Calu3 (cell line): ENCODE measurements at regions not wholly inside any gene's neighbourhood (a gene's known extent, or its start where the extent isn't known, plus 50 kb on each side); places are given as distances from the start of the nearest gene placed in this dataset.
"Not testable (repeated sequence)": the region's sequence is repeated elsewhere in the genome, so short reads cannot be mapped to it uniquely, and the experiment has no call there.

ENCODE experiments used
- BruUV-seq: library from RNA; stranded (reverse); fragments of 400-500 nt; replicated peaks from 2 replicates; lab custom pipeline; 2021; lab: Mats Ljungman, UMichigan
- CTCF ChIA-PET: fragments of 300-600 bp; sonication (Branson Sonifier 250); formaldehyde crosslinking; loops from one replicate; lab custom pipeline; 2022; ENCODE audit warnings: antibody characterized with exemption; lab: Charles Lee
- DNase-seq: peaks from one replicate; pipeline ENCODE4 v3.0.0; 2022
- H3K27ac Mint-ChIP-seq: one replicate; pipeline ENCODE4 v1.8.0; 2022; ENCODE audit warnings: mixed read lengths; ENCODE audit not compliant: unreplicated experiment
- H3K27me3 Mint-ChIP-seq: one replicate; pipeline ENCODE4 v1.8.0; 2022; ENCODE audit warnings: mixed read lengths; ENCODE audit not compliant: unreplicated experiment
- H3K36me3 Mint-ChIP-seq: one replicate; pipeline ENCODE4 v1.8.0; 2022; ENCODE audit warnings: mild to moderate bottlenecking, moderate library complexity, mixed read lengths; ENCODE audit not compliant: insufficient read depth, unreplicated experiment
- H3K4me1 Mint-ChIP-seq: one replicate; pipeline ENCODE4 v1.8.0; 2022; ENCODE audit warnings: mild to moderate bottlenecking, low read depth, mixed read lengths; ENCODE audit not compliant: unreplicated experiment
- H3K4me3 Mint-ChIP-seq: one replicate; pipeline ENCODE4 v1.8.0; 2022; ENCODE audit warnings: mild to moderate bottlenecking, low read depth, moderate library complexity, mixed read lengths; ENCODE audit not compliant: unreplicated experiment
- H3K9me3 Mint-ChIP-seq: one replicate; pipeline ENCODE4 v1.8.0; 2022; ENCODE audit warnings: low read depth, mixed read lengths; ENCODE audit not compliant: unreplicated experiment
- intact Hi-C: fragments of 100-400 bp; cut with micrococcal nuclease; formaldehyde crosslinking; loops from one replicate; pipeline ENCODE4 v1.10.0; 2022; ENCODE audit not compliant: unreplicated experiment
- TF ChIP-seq, protein P1 (sequence below): fragments of 200-600 bp; IDR thresholded peaks from one replicate; pipeline ENCODE4 v1.8.0; 2022; ENCODE audit warnings: antibody characterized with exemption; ENCODE audit not compliant: unreplicated experiment

DNA sequence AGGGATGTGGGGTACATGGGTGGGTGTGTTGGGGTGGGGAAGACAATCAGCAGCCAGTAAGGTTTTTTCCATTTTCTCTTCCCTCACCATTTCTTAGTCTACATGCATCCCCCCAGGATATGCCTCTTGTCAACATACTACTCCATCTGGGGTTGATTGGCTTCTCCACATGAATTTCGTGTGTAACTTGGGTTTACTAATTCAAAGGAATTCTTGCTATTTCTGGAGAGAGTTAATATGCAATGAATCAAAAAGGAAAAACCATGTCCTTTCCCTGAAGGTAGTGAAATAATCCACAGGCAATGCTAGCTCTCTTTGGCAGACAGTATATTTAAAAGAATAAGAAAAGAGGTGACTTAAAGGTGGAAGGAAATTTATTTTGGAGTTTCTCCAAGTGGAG, 198.4 kb downstream of the EBLN2 start:
- TF ChIP-seq, protein P1, sequence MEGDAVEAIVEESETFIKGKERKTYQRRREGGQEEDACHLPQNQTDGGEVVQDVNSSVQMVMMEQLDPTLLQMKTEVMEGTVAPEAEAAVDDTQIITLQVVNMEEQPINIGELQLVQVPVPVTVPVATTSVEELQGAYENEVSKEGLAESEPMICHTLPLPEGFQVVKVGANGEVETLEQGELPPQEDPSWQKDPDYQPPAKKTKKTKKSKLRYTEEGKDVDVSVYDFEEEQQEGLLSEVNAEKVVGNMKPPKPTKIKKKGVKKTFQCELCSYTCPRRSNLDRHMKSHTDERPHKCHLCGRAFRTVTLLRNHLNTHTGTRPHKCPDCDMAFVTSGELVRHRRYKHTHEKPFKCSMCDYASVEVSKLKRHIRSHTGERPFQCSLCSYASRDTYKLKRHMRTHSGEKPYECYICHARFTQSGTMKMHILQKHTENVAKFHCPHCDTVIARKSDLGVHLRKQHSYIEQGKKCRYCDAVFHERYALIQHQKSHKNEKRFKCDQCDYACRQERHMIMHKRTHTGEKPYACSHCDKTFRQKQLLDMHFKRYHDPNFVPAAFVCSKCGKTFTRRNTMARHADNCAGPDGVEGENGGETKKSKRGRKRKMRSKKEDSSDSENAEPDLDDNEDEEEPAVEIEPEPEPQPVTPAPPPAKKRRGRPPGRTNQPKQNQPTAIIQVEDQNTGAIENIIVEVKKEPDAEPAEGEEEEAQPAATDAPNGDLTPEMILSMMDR: no peak
- no peak for DNase-seq
- no peak overlapping the region for H3K4me3 Mint-ChIP-seq
- H3K9me3 Mint-ChIP-seq: no peaks in the 10 kb centered on the region
- no peak overlapping the region for H3K27ac Mint-ChIP-seq
- intact Hi-C loops: no loop called here
- no peaks in the 10 kb centered on the region for H3K27me3 Mint-ChIP-seq
- H3K36me3 Mint-ChIP-seq: no peaks in the 10 kb centered on the region
- H3K4me1 Mint-ChIP-seq: peaks cover 9% of the 10 kb centered on the region
- CTCF ChIA-PET: no interaction called here
- no TSS peak for BruUV-seq

DNA sequence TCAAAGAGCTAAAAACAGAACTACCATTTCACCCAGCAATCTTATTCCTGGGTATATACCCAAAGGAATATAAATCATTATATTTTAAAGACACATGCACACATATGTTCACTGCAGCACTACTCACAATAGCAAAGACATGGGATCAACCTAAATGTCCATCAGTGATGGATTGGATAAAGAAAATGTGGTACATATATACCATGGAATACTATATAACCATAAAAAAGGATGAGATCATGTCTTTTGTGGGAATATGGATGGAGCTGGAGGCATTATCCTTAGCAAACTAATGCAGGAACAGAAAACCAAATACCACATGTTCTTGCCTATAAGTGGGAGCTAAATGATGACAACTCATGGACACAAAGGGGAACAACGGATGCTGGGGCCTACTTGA, 205.1 kb downstream of the EBLN2 start:
- H3K4me3 Mint-ChIP-seq, DNase-seq, H3K27ac Mint-ChIP-seq, H3K27me3 Mint-ChIP-seq, BruUV-seq, H3K9me3 Mint-ChIP-seq, intact Hi-C loops, H3K4me1 Mint-ChIP-seq, H3K36me3 Mint-ChIP-seq, CTCF ChIA-PET: not testable (repeated sequence)

DNA sequence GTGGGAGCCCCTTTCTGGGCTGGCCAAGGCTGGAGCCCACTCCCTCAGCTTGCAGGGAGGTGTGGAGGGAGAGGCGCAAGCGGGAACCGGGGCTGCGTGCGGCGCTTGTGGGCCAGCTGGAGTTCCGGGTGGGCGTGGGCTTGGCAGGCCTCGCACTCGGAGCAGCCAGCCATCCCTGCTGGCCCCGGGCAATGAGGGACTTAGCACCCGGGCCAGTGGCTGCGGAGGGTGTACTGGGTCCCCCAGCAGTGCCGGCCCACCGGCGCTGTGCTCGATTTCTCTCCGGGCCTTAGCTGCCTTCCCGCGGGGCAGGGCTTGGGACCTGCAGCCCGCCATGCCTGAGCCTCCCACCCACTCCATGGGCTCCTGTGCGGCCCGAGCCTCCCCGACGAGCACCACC, 207.7 kb downstream of the EBLN2 start:
- H3K36me3 Mint-ChIP-seq, H3K27me3 Mint-ChIP-seq, intact Hi-C loops, H3K27ac Mint-ChIP-seq, H3K9me3 Mint-ChIP-seq, H3K4me1 Mint-ChIP-seq, DNase-seq, BruUV-seq, CTCF ChIA-PET, H3K4me3 Mint-ChIP-seq: not testable (repeated sequence)

DNA sequence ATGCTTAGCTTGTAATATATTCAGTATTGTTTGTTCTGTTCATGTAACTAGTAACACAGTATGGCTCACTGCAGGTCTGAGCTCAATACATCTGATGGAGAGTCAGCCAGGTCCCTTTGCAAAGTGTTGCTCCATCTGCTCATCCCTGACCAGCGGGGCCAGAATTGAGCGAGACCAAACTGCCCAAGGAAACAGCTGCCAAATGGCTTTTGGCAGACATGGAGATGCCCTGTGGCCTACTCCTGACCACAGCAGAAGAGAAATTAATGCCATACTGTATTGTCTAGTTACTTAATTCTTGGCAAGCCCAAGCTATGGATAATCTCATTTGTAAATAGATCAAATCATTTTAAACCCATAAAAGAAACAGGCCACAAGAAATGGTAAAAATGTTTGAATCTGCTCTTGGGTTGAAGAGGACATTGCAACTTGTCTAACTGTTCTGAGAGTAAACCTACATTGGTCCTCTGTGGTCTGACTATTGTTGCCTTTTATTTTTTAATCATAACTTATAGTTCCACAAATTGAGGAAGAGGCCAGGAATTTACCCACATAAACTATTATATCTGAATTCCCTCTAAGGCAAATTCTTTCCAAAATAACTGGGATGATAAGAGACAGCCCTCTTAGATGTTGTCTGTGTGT, 209.5 kb downstream of the EBLN2 start:
- BruUV-seq: no TSS peak
- no peak overlapping the region for H3K27ac Mint-ChIP-seq
- TF ChIP-seq, protein P1: no peak
- H3K4me3 Mint-ChIP-seq: no peak overlapping the region
- intact Hi-C loops: no loop called here
- H3K4me1 Mint-ChIP-seq: no peaks in the 10 kb centered on the region
- H3K27me3 Mint-ChIP-seq: no peaks in the 10 kb centered on the region
- H3K9me3 Mint-ChIP-seq: no peaks in the 10 kb centered on the region
- no peak for DNase-seq
- CTCF ChIA-PET: interaction anchor here (0.7 kb wide), 1 partner anchor 47 kb away, joined by 3 read pairs; no protein-coding TSS in a partner anchor
- H3K36me3 Mint-ChIP-seq: no peaks in the 10 kb centered on the region

DNA sequence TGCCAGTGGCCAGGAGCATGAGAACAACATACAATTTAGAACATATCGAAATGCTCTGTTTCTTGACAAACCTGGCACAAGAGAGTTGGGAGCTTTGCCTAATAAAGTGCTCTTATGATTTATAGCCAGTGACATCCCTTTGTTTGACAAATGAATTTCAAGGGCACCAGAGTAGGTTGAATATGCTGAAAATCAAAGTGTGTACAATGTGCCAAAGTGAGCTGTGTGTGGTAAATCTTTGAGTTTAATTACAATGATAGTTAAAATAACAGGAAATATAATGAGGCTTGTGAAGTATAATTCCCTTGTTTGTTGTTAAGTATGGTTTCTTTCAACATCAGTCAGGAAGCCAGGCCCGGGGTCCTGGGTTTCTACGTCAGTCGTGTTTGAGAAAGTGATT, 211.9 kb downstream of the EBLN2 start:
- Mint-ChIP-seq H3K27me3 (no peaks in the 10 kb centered on the region), H3K4me3 (no peak overlapping the region), H3K4me1 (no peaks in the 10 kb centered on the region), H3K27ac (no peak overlapping the region), H3K9me3 (no peaks in the 10 kb centered on the region), H3K36me3 (no peaks in the 10 kb centered on the region)
- CTCF ChIA-PET: no interaction called here
- intact Hi-C loops: no loop called here
- TF ChIP-seq, protein P1: no peak
- no peak for DNase-seq
- BruUV-seq: no TSS peak
